ENCODE measurements at regions not wholly inside any gene's neighbourhood (a gene's known extent, or its start where the extent isn't known, plus 50 kb on each side); places are given as distances from the start of the nearest gene placed in this dataset.

GRCh38 chr13:80149736-80150135 is 191.2 kb downstream of the SPRY2 start:
- no peak for TF ChIP-seq SIN3A (IDR thresholded peaks at IDR 0.05; ENCODE audit: borderline replicate concordance, insufficient read depth, low read length)
- TF ChIP-seq POLR2AphosphoS5 (IDR thresholded peaks at IDR 0.05; ENCODE audit: low read depth, low read length) = no peak
- no peak for TF ChIP-seq REST (IDR thresholded peaks at IDR 0.05; ENCODE audit: insufficient read depth in 1 of 2, low read depth in 2 of 2, low read length in 2 of 2)
- TF ChIP-seq TAF1 (IDR thresholded peaks at IDR 0.05; ENCODE audit: borderline replicate concordance, insufficient read depth, low read length) = no peak

All from PFSK-1 (cell line).